Adrenal gland (tissue), 5 donors: ENCODE measurements at regions not wholly inside any gene's neighbourhood (a gene's known extent, or its start where the extent isn't known, plus 50 kb on each side); places are given as distances from the start of the nearest gene placed in this dataset.

Experiments used
- CTCF ChIP-seq, 6 experiments: fragments of 450-650 bp in 4 of 6; fragments of 200-600 bp in 2 of 6; sonication (generic) in 1 of 6; IDR thresholded peaks; 1 replicate in 5 of 6; 2 replicates in 1 of 6; pipeline versions ENCODE4 v1.5.1 to v1.8.0; 2016 to 2021; ENCODE audit warnings: antibody characterized with exemption in 6 of 6, mild to moderate bottlenecking in 2 of 6, moderate library complexity in 1 of 6
- POLR2A ChIP-seq, 2 donors: fragments of 450-650 bp; IDR thresholded peaks; one replicate each; pipeline ENCODE4 v1.6.1; 2017; ENCODE audit warnings: antibody characterized with exemption in 2 of 2, mild to moderate bottlenecking in 2 of 2, moderate library complexity in 1 of 2
- donor health status: DM: no; HTN: no; CAD: no.

DNA sequence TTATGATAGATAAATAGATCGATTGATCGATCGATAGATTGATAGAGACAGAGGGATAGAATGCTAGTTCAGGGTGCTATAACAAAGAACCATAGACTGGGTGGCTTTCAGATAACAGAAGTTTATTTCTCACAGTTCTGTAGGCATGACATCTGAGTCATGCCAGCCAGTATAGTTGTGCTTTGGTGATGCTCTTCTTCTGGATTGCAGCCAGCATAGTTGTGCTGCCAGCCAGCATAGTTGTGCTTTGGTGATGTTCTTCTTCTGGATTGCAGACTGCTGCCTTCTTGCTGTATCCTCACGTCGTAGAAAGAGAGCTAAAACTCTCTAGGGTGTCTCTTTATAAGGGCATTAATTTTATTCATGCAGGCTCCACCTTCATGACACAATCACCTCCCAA is 860.8 kb downstream of the BRINP3 start:
- TF ChIP-seq CTCF (IDR thresholded peaks at IDR 0.05) (no peak), POLR2A (IDR thresholded peaks at IDR 0.05) (no peak)
